Neural cell (in vitro differentiated cells): ENCODE measurements at regions not wholly inside any gene's neighbourhood (a gene's known extent, or its start where the extent isn't known, plus 50 kb on each side); places are given as distances from the start of the nearest gene placed in this dataset.

Source experiments
- CTCF ChIP-seq: fragments of 450-650 bp; IDR thresholded peaks from 2 replicates; pipeline ENCODE4 v1.5.1; 2014; ENCODE audit warnings: antibody characterized with exemption, mild to moderate bottlenecking, moderate library complexity; ENCODE audit not compliant: poor library complexity, severe bottlenecking
- POLR2AphosphoS5 ChIP-seq: IDR thresholded peaks from 2 replicates; pipeline ENCODE4 v1.6.1; 2012

GRCh38 chr4:32172761-32173160 is 1452.6 kb downstream of the PCDH7 start:
- TF ChIP-seq POLR2AphosphoS5 (no peak), CTCF (no peak)
